SK-N-MC (cell line): ENCODE measurements at regions not wholly inside any gene's neighbourhood (a gene's known extent, or its start where the extent isn't known, plus 50 kb on each side); places are given as distances from the start of the nearest gene placed in this dataset.

Experiments used
- EZH2 ChIP-seq: fragments of 200-600 bp; sonication (generic); IDR thresholded peaks from one replicate; pipeline ENCODE4 v1.6.1; 2017; ENCODE audit warnings: antibody characterized with exemption
- POLR2AphosphoS5 ChIP-seq: IDR thresholded peaks from 2 replicates; pipeline ENCODE4 v1.6.1; 2012; ENCODE audit warnings: mild to moderate bottlenecking, low read depth, low read length, borderline replicate concordance

GRCh38 chr13:50711996-50712395 lies 131.5 kb downstream of the DLEU7 start:
- TF ChIP-seq POLR2AphosphoS5 (no peak), EZH2 (no peak)
